ENCODE measurements at regions not wholly inside any gene's neighbourhood (a gene's known extent, or its start where the extent isn't known, plus 50 kb on each side); places are given as distances from the start of the nearest gene placed in this dataset.

- no peak overlapping the region for H3K4ac ChIP-seq (ENCODE audit: low read depth, low read length)
- no peaks in the 10 kb centered on the region for H3K79me1 ChIP-seq (ENCODE audit: insufficient read depth, low read depth, low read length, poor library complexity, severe bottlenecking)
- no peaks in the 10 kb centered on the region for H3K23me2 ChIP-seq (ENCODE audit: insufficient read length, low read depth, low read length, poor library complexity, severe bottlenecking)
- no peak overlapping the region for H2BK15ac ChIP-seq (ENCODE audit: low read depth, low read length)
- DNase-seq: no peak
- H3K56ac ChIP-seq (ENCODE audit: insufficient read length, low read depth, low read length): no peak overlapping the region
- Mint-ChIP-seq H3K4me3 (no peak overlapping the region), H3K9me3 (peaks cover 17 to 29% of the 10 kb centered on the region in 2 experiments), H3K27ac (no peak overlapping the region), H3K4me1 (peaks cover 14 to 30% of the 10 kb centered on the region in 2 experiments), H3K27me3 (ENCODE audit: low read depth) (peaks cover 96% of the 10 kb centered on the region), H3K36me3 (ENCODE audit: insufficient read depth in 1 of 3, low read depth in 3 of 3) (peaks cover 2 to 23% (median 6%) of the 10 kb centered on the region in 3 experiments; a peak in 6 of 7 replicates)
- H3K14ac ChIP-seq (ENCODE audit: insufficient read depth, low read length): no peak overlapping the region
- no peaks in the 10 kb centered on the region for H3K79me2 ChIP-seq (ENCODE audit: insufficient read depth, low read length)
- no peak overlapping the region for H3K9ac ChIP-seq (ENCODE audit: extremely low read depth, insufficient read length, low read length)
- no peak overlapping the region for H3T11ph ChIP-seq (ENCODE audit: low read length)
- H2BK120ac ChIP-seq (ENCODE audit: low read depth, low read length, poor library complexity, severe bottlenecking): no peak overlapping the region
- no peak overlapping the region for H3K23ac ChIP-seq (ENCODE audit: insufficient read length, low read depth, low read length)
- no CpG with 5 or more reads among the region's 4 CpGs for WGBS (ENCODE audit: extremely low coverage, insufficient read length, low lambda C conversion rate)
- H2BK20ac ChIP-seq (ENCODE audit: low read depth, low read length, poor library complexity, severe bottlenecking): no peak overlapping the region
- H4K5ac ChIP-seq (ENCODE audit: insufficient read length, low read depth, low read length): no peak overlapping the region
- no peak overlapping the region for H2AK5ac ChIP-seq (ENCODE audit: insufficient read length, low read length)
- H3K9me3 ChIP-seq (ENCODE audit: control insufficient read depth, low read depth, low read length): no peaks in the 10 kb centered on the region
- H4K20me1 ChIP-seq (ENCODE audit: control insufficient read depth, insufficient read depth, insufficient read length): peaks cover under 1% of the 10 kb centered on the region
- no peak overlapping the region for H4K8ac ChIP-seq (replicated peaks; ENCODE audit: insufficient read length, low read depth, low read length)
- no peak for TF ChIP-seq CTCF (conservative IDR thresholded peaks at IDR 0.05)
- peaks cover 3% of the 10 kb centered on the region; the same call in 1 of the 2 replicates for H3K4me1 ChIP-seq (ENCODE audit: insufficient read depth, low read length)
- H3K27me3 ChIP-seq (ENCODE audit: insufficient read depth, low read length): peaks cover 39% of the 10 kb centered on the region
- no peak overlapping the region for H3K4me2 ChIP-seq (ENCODE audit: insufficient read depth, insufficient read length, low read length)
- H3K27ac ChIP-seq (ENCODE audit: insufficient read length, low read depth, low read length): no peak overlapping the region
- no peak overlapping the region for H3K18ac ChIP-seq (ENCODE audit: insufficient read length, low read depth, low read length)
- no peak overlapping the region for H2BK5ac ChIP-seq (ENCODE audit: insufficient read length, low read length)
- H2AFZ ChIP-seq (ENCODE audit: low read length): no peak overlapping the region
- no peak overlapping the region for H4K91ac ChIP-seq (ENCODE audit: insufficient read length, low read depth, low read length)
- no peak overlapping the region for H2BK12ac ChIP-seq (ENCODE audit: insufficient read length, low read depth, low read length)
These were observed 65.1 kb upstream of the FBRSL1 start for GRCh38 chr12:132424811-132425210.
